HCT116 (cell line): ENCODE measurements at regions not wholly inside any gene's neighbourhood (a gene's known extent, or its start where the extent isn't known, plus 50 kb on each side); places are given as distances from the start of the nearest gene placed in this dataset.
A peak's percentile ranks its signal among the peaks of the same experiment; 100 is the strongest.

ENCODE experiments used
- ATAC-seq: fragments of 200-7000 bp; cut with Tn5 transposase; 2 replicates; pipeline ENCODE4 v1.9.1; 2020; ENCODE audit warnings: mild to moderate bottlenecking, moderate library complexity
- BruUV-seq: library from RNA; stranded (reverse); fragments of 400-500 nt; replicated peaks from 2 replicates; lab custom pipeline; 2021; lab: Mats Ljungman, UMichigan
- CTCF ChIA-PET: fragments of 300-600 bp; sonication (Branson Sonifier 250); formaldehyde crosslinking; loops from one replicate; lab custom pipeline; 2021; ENCODE audit warnings: antibody characterized with exemption; lab: Charles Lee
- POLR2A ChIA-PET: fragments of 300-600, 350-600 bp; sonication (Branson Sonifier 250); formaldehyde crosslinking; loops from one replicate; lab custom pipeline; 2021; ENCODE audit warnings: antibody characterized with exemption; lab: Charles Lee
- RAD21 ChIA-PET, 2 experiments: fragments of 300-600 bp; sonication (Branson Sonifier 250); formaldehyde crosslinking; loops; one replicate each; lab custom pipeline; 2023; ENCODE audit warnings: low total read pairs in 2 of 2; ENCODE audit not compliant: uncharacterized antibody in 2 of 2, unreplicated experiment in 2 of 2, low non-redundant PET in 1 of 2; lab: Charles Lee
- DNase-seq: peaks from one replicate; pipeline ENCODE4 v3.0.0-alpha.2; 2010; ENCODE audit warnings: low read depth, low spot score
- H2AFZ ChIP-seq: fragments of 200-600 bp; shearing (Covaris generic), sonication (generic); 2 replicates; pipeline ENCODE4 v1.6.1; 2017; ENCODE audit warnings: low read depth, mixed run types, mixed read lengths, antibody characterized with exemption, low read length; ENCODE audit not compliant: poor library complexity, severe bottlenecking
- H3K27ac ChIP-seq: 2 replicates; pipeline ENCODE4 v1.5.1; 2012; ENCODE audit warnings: low read depth, low read length
- H3K27me3 ChIP-seq: fragments of 200-600 bp; sonication (generic); 2 replicates; pipeline ENCODE4 v1.6.1; 2016; ENCODE audit warnings: mixed run types, low read length, mixed read lengths; ENCODE audit not compliant: insufficient read depth
- H3K36me3 ChIP-seq, 2 experiments: fragments of 200-500 bp in 1 of 2; fragments of 200-600 bp in 1 of 2; sonication (Bioruptor generic) in 1 of 2; sonication (generic) in 1 of 2; 2 replicates each; pipeline versions ENCODE4 v1.5.1 to v1.6.1; 2014 to 2016; ENCODE audit warnings: low read length in 2 of 2, inconsistent platforms in 1 of 2, mixed read lengths in 1 of 2, mixed run types in 1 of 2; ENCODE audit not compliant: insufficient read depth in 2 of 2, control insufficient read depth in 1 of 2
- H3K4me1 ChIP-seq, 2 experiments: fragments of 200-600 bp in 1 of 2; sonication (generic) in 1 of 2; 2 replicates each; pipeline versions ENCODE4 v1.5.1 to v1.6.1; 2012 to 2017; ENCODE audit warnings: low read length in 2 of 2, inconsistent platforms in 1 of 2, mild to moderate bottlenecking in 1 of 2, mixed read lengths in 1 of 2, mixed run types in 1 of 2, moderate library complexity in 1 of 2; ENCODE audit not compliant: insufficient read depth in 2 of 2, control insufficient read depth in 1 of 2
- H3K4me2 ChIP-seq: fragments of 200-600 bp; sonication (generic); 2 replicates; pipeline ENCODE4 v1.6.1; 2017; ENCODE audit warnings: mixed run types, low read length, mixed read lengths
- H3K4me3 ChIP-seq, 2 experiments: fragments of 200-600 bp in 1 of 2; sonication (generic) in 1 of 2; replicated peaks in 1 of 2; 2 replicates each; pipeline ENCODE4 v1.5.1; 2011 to 2016; ENCODE audit warnings: low read length in 2 of 2, control low read depth in 1 of 2, low read depth in 1 of 2, mild to moderate bottlenecking in 1 of 2, mixed read lengths in 1 of 2, mixed run types in 1 of 2
- H3K79me2 ChIP-seq: fragments of 200-600 bp; sonication (generic); 2 replicates; pipeline ENCODE4 v1.6.1; 2017; ENCODE audit warnings: mild to moderate bottlenecking, mixed run types, low read length, moderate library complexity, mixed read lengths; ENCODE audit not compliant: insufficient read depth
- H3K9ac ChIP-seq: fragments of 200-600 bp; sonication (generic); 2 replicates; pipeline ENCODE4 v1.6.1; 2016; ENCODE audit warnings: low read length, mixed read lengths
- H3K9me2 ChIP-seq: fragments of 200-600 bp; sonication (generic), shearing (Covaris generic); 2 replicates; pipeline ENCODE4 v1.6.1; 2017; ENCODE audit warnings: mixed run types, mild to moderate bottlenecking, moderate library complexity; ENCODE audit not compliant: insufficient read depth
- H3K9me3 ChIP-seq, 2 experiments: fragments of 200-500 bp in 1 of 2; fragments of 200-600 bp in 1 of 2; sonication (Bioruptor generic) in 1 of 2; sonication (generic) in 1 of 2; 2 replicates each; pipeline ENCODE4 v1.6.1; 2014 to 2017; ENCODE audit warnings: low read length in 2 of 2, mixed read lengths in 2 of 2, inconsistent platforms in 1 of 2, low read depth in 1 of 2, mild to moderate bottlenecking in 1 of 2, mixed run types in 1 of 2, moderate library complexity in 1 of 2; ENCODE audit not compliant: control insufficient read depth in 1 of 2, insufficient read depth in 1 of 2
- H4K20me1 ChIP-seq: fragments of 200-600 bp; sonication (generic), shearing (Covaris generic); 2 replicates; pipeline ENCODE4 v1.6.1; 2017; ENCODE audit warnings: mixed run types, mild to moderate bottlenecking, moderate library complexity; ENCODE audit not compliant: insufficient read depth
- EZH2phosphoT487 ChIP-seq: fragments of 200-600 bp; IDR thresholded peaks from 2 replicates; pipeline ENCODE4 v1.6.1; 2018; ENCODE audit warnings: antibody characterized with exemption, borderline replicate concordance
- JUND ChIP-seq: IDR thresholded peaks from 2 replicates; pipeline ENCODE4 v1.6.1; 2012
- RAD21 ChIP-seq: IDR thresholded peaks from 2 replicates; pipeline ENCODE4 v1.6.1; 2012; ENCODE audit warnings: low read depth, mild to moderate bottlenecking
- YY1 ChIP-seq: IDR thresholded peaks from 2 replicates; pipeline ENCODE4 v1.6.1; 2011; ENCODE audit warnings: low read length, low read depth, moderate library complexity, mild to moderate bottlenecking; ENCODE audit not compliant: insufficient replicate concordance; ENCODE audit errors: extremely low read depth
- intact Hi-C: fragments of 100-400 bp; cut with micrococcal nuclease; formaldehyde crosslinking; loops from 2 replicates; pipeline ENCODE4 v1.10.0; 2022
- TF ChIP-seq, protein P1 (sequence below), 3 experiments: fragments of 200-600 bp in 1 of 3; sonication (generic) in 1 of 3; IDR thresholded peaks in 2 of 3; conservative IDR thresholded peaks in 1 of 3; 2 replicates each; pipeline ENCODE4 v1.5.1; 2012 to 2017; ENCODE audit warnings: low read depth in 2 of 3, low read length in 2 of 3, antibody characterized with exemption in 1 of 3, borderline replicate concordance in 1 of 3, control low read depth in 1 of 3, mild to moderate bottlenecking in 1 of 3, mixed read lengths in 1 of 3, mixed run types in 1 of 3, moderate library complexity in 1 of 3; ENCODE audit not compliant: insufficient read depth in 1 of 3

- Histone ChIP-seq H3K9me3 (no peaks in the 10 kb centered on the region), H3K27me3 (no peaks in the 10 kb centered on the region), H3K79me2 (no peaks in the 10 kb centered on the region), H3K9ac (no peak overlapping the region), H3K4me3 (no peak overlapping the region), H3K36me3 (no peaks in the 10 kb centered on the region), H3K9me2 (no peaks in the 10 kb centered on the region), H2AFZ (no peak overlapping the region), H3K4me1 (no peaks in the 10 kb centered on the region), H3K4me2 (no peak overlapping the region), H3K27ac (no peak overlapping the region), H4K20me1 (no peaks in the 10 kb centered on the region)
- ChIA-PET POLR2A (no interaction called here), RAD21 (no interaction called here), CTCF (interaction anchor here (1.0 to 1.7 kb wide), 2 partner anchors 668 to 689 kb away, joined by 3 to 7 read pairs; no protein-coding TSS in a partner anchor)
- intact Hi-C loops = loop anchor here (1.0 to 10.0 kb wide), 2 partner anchors 399 to 668 kb away; no protein-coding TSS in a partner anchor
- DNase-seq (peak; percentile 16), ATAC-seq (peak; percentile 73; the same call in 1 of the 2 replicates)
- TF ChIP-seq RAD21 (peak; percentile 50), YY1 (no peak), JUND (no peak), EZH2phosphoT487 (no peak)
- TF ChIP-seq, protein P1, sequence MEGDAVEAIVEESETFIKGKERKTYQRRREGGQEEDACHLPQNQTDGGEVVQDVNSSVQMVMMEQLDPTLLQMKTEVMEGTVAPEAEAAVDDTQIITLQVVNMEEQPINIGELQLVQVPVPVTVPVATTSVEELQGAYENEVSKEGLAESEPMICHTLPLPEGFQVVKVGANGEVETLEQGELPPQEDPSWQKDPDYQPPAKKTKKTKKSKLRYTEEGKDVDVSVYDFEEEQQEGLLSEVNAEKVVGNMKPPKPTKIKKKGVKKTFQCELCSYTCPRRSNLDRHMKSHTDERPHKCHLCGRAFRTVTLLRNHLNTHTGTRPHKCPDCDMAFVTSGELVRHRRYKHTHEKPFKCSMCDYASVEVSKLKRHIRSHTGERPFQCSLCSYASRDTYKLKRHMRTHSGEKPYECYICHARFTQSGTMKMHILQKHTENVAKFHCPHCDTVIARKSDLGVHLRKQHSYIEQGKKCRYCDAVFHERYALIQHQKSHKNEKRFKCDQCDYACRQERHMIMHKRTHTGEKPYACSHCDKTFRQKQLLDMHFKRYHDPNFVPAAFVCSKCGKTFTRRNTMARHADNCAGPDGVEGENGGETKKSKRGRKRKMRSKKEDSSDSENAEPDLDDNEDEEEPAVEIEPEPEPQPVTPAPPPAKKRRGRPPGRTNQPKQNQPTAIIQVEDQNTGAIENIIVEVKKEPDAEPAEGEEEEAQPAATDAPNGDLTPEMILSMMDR (IDR thresholded peaks at IDR 0.05 in 2 of 3, conservative IDR thresholded peaks at IDR 0.05 in 1 of 3; ENCODE audit: borderline replicate concordance in 1 of 3, insufficient read depth in 1 of 3, low read depth in 2 of 3, low read length in 2 of 3) = peak; percentile 33 to 54 (median 33); a peak in 5 of 6 replicates
- no TSS peak for BruUV-seq
Observed at GRCh38 chr13:61286148-61286745, 129.4 kb downstream of the PCDH20 start.
